GM12878 (cell line): ENCODE measurements at regions not wholly inside any gene's neighbourhood (a gene's known extent, or its start where the extent isn't known, plus 50 kb on each side); places are given as distances from the start of the nearest gene placed in this dataset.

Experiments used
- DPF2 ChIP-seq: fragments of 450-650 bp; IDR thresholded peaks from 2 replicates; pipeline ENCODE4 v1.6.1; 2017; ENCODE audit warnings: mild to moderate bottlenecking
- EP300 ChIP-seq, 2 experiments: fragments of 150-350 bp in 1 of 2; IDR thresholded peaks; 2 replicates each; pipeline ENCODE4 v1.6.1; 2011 to 2012; ENCODE audit warnings: low read depth in 2 of 2, low read length in 2 of 2, borderline replicate concordance in 1 of 2, improper control_type of control experiment in 1 of 2, inconsistent platforms in 1 of 2; ENCODE audit not compliant: control insufficient read depth in 1 of 2
- EZH2 ChIP-seq: IDR thresholded peaks from 2 replicates; pipeline ENCODE4 v1.6.1; 2012; ENCODE audit warnings: low read depth, mild to moderate bottlenecking, control low read depth, inconsistent platforms, low read length, borderline replicate concordance; ENCODE audit not compliant: control insufficient read depth
- HCFC1 ChIP-seq: fragments of 150-350 bp; IDR thresholded peaks from 2 replicates; pipeline ENCODE4 v1.6.1; 2014; ENCODE audit warnings: low read length
- POLR2A ChIP-seq: IDR thresholded peaks from 2 replicates; pipeline ENCODE4 v1.6.1; 2011; ENCODE audit warnings: low read depth, mild to moderate bottlenecking, low read length
- POLR2AphosphoS5 ChIP-seq: IDR thresholded peaks from 2 replicates; pipeline ENCODE4 v1.6.1; 2011; ENCODE audit warnings: mild to moderate bottlenecking, low read length, inconsistent platforms
- SP1 ChIP-seq: IDR thresholded peaks from one replicate; pipeline ENCODE4 v1.6.1; 2011; ENCODE audit warnings: low read depth, low read length
- SPI1 ChIP-seq: IDR thresholded peaks from 2 replicates; pipeline ENCODE4 v1.6.1; 2011; ENCODE audit warnings: low read depth, mild to moderate bottlenecking, low read length, moderate library complexity, borderline replicate concordance; ENCODE audit not compliant: insufficient read depth
- TBL1XR1 ChIP-seq: IDR thresholded peaks from 2 replicates; pipeline ENCODE4 v1.6.1; 2012; ENCODE audit warnings: low read depth, low read length, improper control_type of control experiment
- TF ChIP-seq, protein P1 (sequence below), 3 experiments: IDR thresholded peaks in 2 of 3; conservative IDR thresholded peaks in 1 of 3; 2 replicates each; pipeline ENCODE4 v1.5.1; 2011; ENCODE audit warnings: low read depth in 3 of 3, low read length in 3 of 3, mild to moderate bottlenecking in 3 of 3, control low read depth in 2 of 3, moderate library complexity in 2 of 3, inconsistent platforms in 1 of 3, mixed read lengths in 1 of 3; ENCODE audit not compliant: control insufficient read depth in 2 of 3, insufficient read depth in 1 of 3; ENCODE audit errors: extremely low read depth in 1 of 3
- TF ChIP-seq, protein P2 (sequence below): IDR thresholded peaks from 2 replicates; pipeline ENCODE4 v1.6.1; 2012; ENCODE audit warnings: low read depth, low read length, improper control_type of control experiment

DNA sequence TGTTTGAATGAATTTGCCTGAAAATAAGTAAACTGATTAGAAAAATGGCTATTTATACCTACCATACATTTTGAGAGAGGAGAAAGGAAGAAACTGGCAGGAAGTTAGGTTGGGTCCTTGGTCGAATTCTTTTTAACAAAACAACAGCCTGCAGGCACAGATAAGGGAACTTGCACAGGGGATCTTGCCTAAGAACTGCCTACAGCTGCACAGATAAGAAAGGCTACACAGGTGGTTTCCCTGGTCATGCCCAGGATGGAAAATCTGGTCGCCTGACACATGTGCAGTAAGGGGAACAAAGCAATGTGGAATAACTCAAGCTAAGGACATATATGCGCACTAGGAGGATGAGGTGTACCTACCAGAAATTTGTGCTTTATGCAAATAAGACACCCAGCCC lies 732.1 kb upstream of the POT1 start:
- TF ChIP-seq, protein P1, sequence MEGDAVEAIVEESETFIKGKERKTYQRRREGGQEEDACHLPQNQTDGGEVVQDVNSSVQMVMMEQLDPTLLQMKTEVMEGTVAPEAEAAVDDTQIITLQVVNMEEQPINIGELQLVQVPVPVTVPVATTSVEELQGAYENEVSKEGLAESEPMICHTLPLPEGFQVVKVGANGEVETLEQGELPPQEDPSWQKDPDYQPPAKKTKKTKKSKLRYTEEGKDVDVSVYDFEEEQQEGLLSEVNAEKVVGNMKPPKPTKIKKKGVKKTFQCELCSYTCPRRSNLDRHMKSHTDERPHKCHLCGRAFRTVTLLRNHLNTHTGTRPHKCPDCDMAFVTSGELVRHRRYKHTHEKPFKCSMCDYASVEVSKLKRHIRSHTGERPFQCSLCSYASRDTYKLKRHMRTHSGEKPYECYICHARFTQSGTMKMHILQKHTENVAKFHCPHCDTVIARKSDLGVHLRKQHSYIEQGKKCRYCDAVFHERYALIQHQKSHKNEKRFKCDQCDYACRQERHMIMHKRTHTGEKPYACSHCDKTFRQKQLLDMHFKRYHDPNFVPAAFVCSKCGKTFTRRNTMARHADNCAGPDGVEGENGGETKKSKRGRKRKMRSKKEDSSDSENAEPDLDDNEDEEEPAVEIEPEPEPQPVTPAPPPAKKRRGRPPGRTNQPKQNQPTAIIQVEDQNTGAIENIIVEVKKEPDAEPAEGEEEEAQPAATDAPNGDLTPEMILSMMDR (IDR thresholded peaks at IDR 0.05 in 2 of 3, conservative IDR thresholded peaks at IDR 0.05 in 1 of 3; ENCODE audit: control insufficient read depth in 2 of 3, extremely low read depth in 1 of 3, insufficient read depth in 1 of 3, low read depth in 3 of 3, low read length in 3 of 3) = no peak
- no peak for TF ChIP-seq POLR2AphosphoS5
- TF ChIP-seq POLR2A = no peak
- TF ChIP-seq DPF2 = no peak
- TF ChIP-seq, protein P2, sequence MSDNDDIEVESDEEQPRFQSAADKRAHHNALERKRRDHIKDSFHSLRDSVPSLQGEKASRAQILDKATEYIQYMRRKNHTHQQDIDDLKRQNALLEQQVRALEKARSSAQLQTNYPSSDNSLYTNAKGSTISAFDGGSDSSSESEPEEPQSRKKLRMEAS = no peak
- no peak for TF ChIP-seq EP300 (IDR thresholded peaks at IDR 0.05; ENCODE audit: borderline replicate concordance in 1 of 2, control insufficient read depth in 1 of 2, low read depth in 2 of 2, low read length in 2 of 2)
- no peak for TF ChIP-seq TBL1XR1
- no peak for TF ChIP-seq HCFC1
- TF ChIP-seq SPI1 = no peak
- no peak for TF ChIP-seq EZH2
- TF ChIP-seq SP1 = no peak
